K562 (cell line): ENCODE measurements at regions not wholly inside any gene's neighbourhood (a gene's known extent, or its start where the extent isn't known, plus 50 kb on each side); places are given as distances from the start of the nearest gene placed in this dataset.

Source experiments
- ATAC-seq: fragments of 200-7000 bp; cut with Tn5 transposase; 3 replicates; pipeline ENCODE4 v1.9.1; 2020; ENCODE audit warnings: moderate library complexity
- BruUV-seq: library from RNA; stranded (reverse); fragments of 400-500 nt; replicated peaks from 2 replicates; lab custom pipeline; 2021; lab: Mats Ljungman, UMichigan
- CTCF ChIA-PET: fragments of 300-600 bp; formaldehyde crosslinking; extraction: SDS; loops from one replicate; lab custom pipeline; 2021; ENCODE audit warnings: low intra/inter-chr PET ratio; lab: Yijun Ruan, JAX
- POLR2A ChIA-PET: fragments of 300-600, 350-650 bp; sonication (Branson Sonifier 250); formaldehyde crosslinking; extraction: SDS; loops from one replicate; lab custom pipeline; 2021; ENCODE audit warnings: antibody characterized with exemption, inconsistent platforms; lab: Yijun Ruan, JAX
- DNase-seq, 4 experiments: peaks; one replicate each; pipeline versions ENCODE4 v3.0.0 to v3.0.0-alpha.2; 2011 to 2018; ENCODE audit warnings: low spot score in 3 of 4, mixed read lengths in 3 of 4; ENCODE audit errors: extremely low read depth in 1 of 4
- FAIRE-seq: peaks from 2 replicates; lab custom pipeline; 2011; peaks lifted over from hg19 to GRCh38; lab: Jason Lieb, UNC
- H2AFZ ChIP-seq: 2 replicates; pipeline ENCODE4 v1.6.0; 2011; ENCODE audit warnings: low read depth, low read length, control low read depth, inconsistent platforms
- H3K27ac ChIP-seq: fragments of 200-600 bp; 3 replicates; pipeline ENCODE4 v1.8.0; 2011; ENCODE audit warnings: low read depth, mild to moderate bottlenecking, control low read depth, inconsistent platforms, low read length, moderate library complexity, mixed read lengths; ENCODE audit errors: extremely low read depth
- H3K27me3 ChIP-seq, 2 experiments: fragments of 300-600 bp in 1 of 2; 2 replicates in 1 of 2; 3 replicates in 1 of 2; pipeline versions ENCODE4 v1.6.0 to v1.8.0; 2011; ENCODE audit warnings: inconsistent platforms in 2 of 2, low read length in 2 of 2, mild to moderate bottlenecking in 1 of 2, mixed read lengths in 1 of 2, moderate library complexity in 1 of 2; ENCODE audit not compliant: control insufficient read depth in 2 of 2, insufficient read depth in 2 of 2
- H3K36me3 ChIP-seq: fragments of 300-600 bp; 3 replicates; pipeline ENCODE4 v1.8.0; 2011; ENCODE audit warnings: mild to moderate bottlenecking, low read length, inconsistent platforms; ENCODE audit not compliant: control insufficient read depth, insufficient read depth
- H3K4me1 ChIP-seq, 2 experiments: fragments of 200-600 bp in 1 of 2; replicated peaks in 1 of 2; 2 replicates in 1 of 2; 3 replicates in 1 of 2; pipeline versions ENCODE4 v1.5.1 to v1.8.0; 2011; ENCODE audit warnings: inconsistent platforms in 2 of 2, low read length in 2 of 2, mild to moderate bottlenecking in 1 of 2, mixed read lengths in 1 of 2, moderate library complexity in 1 of 2; ENCODE audit not compliant: control insufficient read depth in 2 of 2, insufficient read depth in 2 of 2
- H3K4me2 ChIP-seq: 2 replicates; pipeline ENCODE4 v1.6.1; 2011; ENCODE audit warnings: low read length, control low read depth, inconsistent platforms, mixed read lengths; ENCODE audit not compliant: insufficient read depth
- H3K4me3 ChIP-seq: fragments of 200-600 bp; sonication (generic), shearing (Covaris generic); 2 replicates; pipeline ENCODE4 v1.5.1; 2016; ENCODE audit warnings: control low read depth, inconsistent platforms
- H3K79me2 ChIP-seq: fragments of 200-600 bp; 3 replicates; pipeline ENCODE4 v1.8.0; 2011; ENCODE audit warnings: low read length, inconsistent platforms; ENCODE audit not compliant: control insufficient read depth, insufficient read depth
- H3K9ac ChIP-seq, 2 experiments: 2 replicates each; pipeline versions ENCODE4 v1.6.0 to v1.6.1; 2011; ENCODE audit warnings: low read depth in 2 of 2, low read length in 2 of 2, control low read depth in 1 of 2, inconsistent platforms in 1 of 2, mild to moderate bottlenecking in 1 of 2, mixed read lengths in 1 of 2; ENCODE audit not compliant: insufficient read depth in 1 of 2
- H3K9me1 ChIP-seq: one replicate; pipeline ENCODE4 v1.6.0; 2011; ENCODE audit warnings: inconsistent platforms, mild to moderate bottlenecking, low read length, moderate library complexity; ENCODE audit not compliant: control insufficient read depth, insufficient read depth
- H3K9me3 ChIP-seq: replicated peaks from 2 replicates; pipeline ENCODE4 v1.5.1; 2011; ENCODE audit warnings: low read depth, low read length, inconsistent platforms; ENCODE audit not compliant: control insufficient read depth, insufficient read depth
- H4K20me1 ChIP-seq: replicated peaks from 2 replicates; pipeline ENCODE4 v1.6.1; 2011; ENCODE audit warnings: low read length, inconsistent platforms, mixed read lengths; ENCODE audit not compliant: control insufficient read depth, insufficient read depth
- ERF ChIP-seq: fragments of 450-650 bp; formaldehyde crosslinking; IDR thresholded peaks from 2 replicates; pipeline ENCODE4 v1.4.0; 2020; ENCODE audit warnings: mild to moderate bottlenecking, mixed read lengths
- HMGN3 ChIP-seq: IDR thresholded peaks from 2 replicates; pipeline ENCODE4 v1.6.1; 2011; ENCODE audit warnings: borderline replicate concordance, low read depth, mild to moderate bottlenecking, mixed read lengths, low read length; ENCODE audit not compliant: insufficient read length; ENCODE audit errors: extremely low read depth
- KAT8 ChIP-seq: fragments of 450-650 bp; IDR thresholded peaks from 2 replicates; pipeline ENCODE4 v1.6.1; 2016; ENCODE audit warnings: low read depth, mild to moderate bottlenecking
- LEF1 ChIP-seq: fragments of 450-650 bp; IDR thresholded peaks from 2 replicates; pipeline ENCODE4 v1.6.1; 2016; ENCODE audit warnings: mild to moderate bottlenecking
- MTA1 ChIP-seq: fragments of 450-650 bp; IDR thresholded peaks from 2 replicates; pipeline ENCODE4 v1.6.1; 2017; ENCODE audit warnings: borderline replicate concordance
- NONO ChIP-seq, 2 experiments: fragments of 200-400 bp in 1 of 2; fragments of 450-650 bp in 1 of 2; formaldehyde crosslinking in 1 of 2; IDR thresholded peaks; 2 replicates each; pipeline ENCODE4 v1.6.1; 2017; ENCODE audit warnings: low read depth in 2 of 2, mild to moderate bottlenecking in 2 of 2, moderate library complexity in 2 of 2, low read length in 1 of 2
- NR1H2 ChIP-seq: sonication (generic); formaldehyde crosslinking; IDR thresholded peaks from 2 replicates; pipeline ENCODE4 v1.4.0; 2020; ENCODE audit warnings: mild to moderate bottlenecking, missing genetic modification reagents
- PPARD ChIP-seq: fragments of 250-450 bp; sonication (Bioruptor Pico); IDR thresholded peaks from 2 replicates; pipeline ENCODE4 v1.8.0; 2022; ENCODE audit warnings: inconsistent platforms, mild to moderate bottlenecking, moderate library complexity
- SOX6 ChIP-seq: fragments of 450-650 bp; IDR thresholded peaks from 2 replicates; pipeline ENCODE4 v1.6.1; 2014; ENCODE audit warnings: mild to moderate bottlenecking
- TOE1 ChIP-seq, 2 experiments: fragments of 450-650 bp in 1 of 2; sonication (generic) in 1 of 2; formaldehyde crosslinking in 1 of 2; IDR thresholded peaks; 2 replicates each; pipeline versions ENCODE4 v1.7.1 to v1.8.0; 2016 to 2022; ENCODE audit warnings: borderline replicate concordance in 2 of 2, mild to moderate bottlenecking in 2 of 2, antibody characterized with exemption in 1 of 2, inconsistent platforms in 1 of 2, low read depth in 1 of 2, missing genetic modification reagents in 1 of 2, moderate library complexity in 1 of 2
- U2AF1 ChIP-seq: fragments of 200-400 bp; formaldehyde crosslinking; optimal IDR thresholded peaks from 2 replicates; pipeline ENCODE3; 2017; ENCODE audit warnings: mild to moderate bottlenecking, low read depth, low read length, moderate library complexity
- WGBS: fragments of 100-300 bp; shearing (Covaris generic); methylation state at CpG from one replicate; pipeline ENCODE4 v1.1.6; 2016; ENCODE audit warnings: low coverage, mixed read lengths; ENCODE audit not compliant: insufficient coverage; ENCODE audit errors: missing lambda C conversion rate; 5-methylcytosine and 5-hydroxymethylcytosine counted together
- in situ Hi-C: fragments of 300-500 bp; cut with MboI; formaldehyde crosslinking; loops from 4 replicates; pipeline ENCODE4 v1.15.0; 2018; ENCODE audit warnings: inconsistent platforms, mixed read lengths
- intact Hi-C: fragments of 100-400 bp; cut with micrococcal nuclease; formaldehyde crosslinking; loops from 2 replicates; pipeline ENCODE4 v1.14.2; 2022
- TF ChIP-seq, protein P1 (sequence below): fragments of 450-650 bp; IDR thresholded peaks from 2 replicates; pipeline ENCODE4 v1.6.1; 2016; ENCODE audit warnings: antibody characterized with exemption
- TF ChIP-seq, protein P2 (sequence below): fragments of 150-350 bp; IDR thresholded peaks from 2 replicates; pipeline ENCODE4 v1.6.1; 2014; ENCODE audit warnings: low read depth, mild to moderate bottlenecking, low read length, borderline replicate concordance
- TF ChIP-seq, protein P3 (sequence below): fragments of 250-450 bp; sonication (Bioruptor Pico); IDR thresholded peaks from 2 replicates; pipeline ENCODE4 v1.6.1; 2021; ENCODE audit warnings: mild to moderate bottlenecking
- TF ChIP-seq, protein P4 (sequence below): IDR thresholded peaks from 2 replicates; pipeline ENCODE4 v1.6.1; 2014; ENCODE audit warnings: antibody characterized with exemption

DNA sequence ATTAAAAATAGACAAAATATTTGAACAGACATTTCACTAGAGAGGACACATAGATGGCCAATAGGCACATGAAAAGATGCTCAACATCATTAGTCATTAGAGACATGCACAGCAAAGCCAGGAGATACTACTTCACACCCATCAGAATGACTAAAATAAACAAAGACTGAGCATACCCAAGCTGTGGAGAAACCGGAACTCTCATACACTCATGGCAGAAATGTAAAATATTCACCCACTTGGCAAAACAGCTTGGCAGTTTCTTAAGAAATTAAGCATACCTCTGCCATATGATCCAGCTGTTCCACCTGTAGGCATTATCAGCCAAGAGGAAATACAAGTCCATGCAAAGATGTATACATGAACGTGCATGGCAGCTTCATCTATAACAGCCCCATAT is 213.4 kb downstream of the TSHZ3 start:
- BruUV-seq = no TSS peak
- FAIRE-seq = no peak

More for the DNA sequence above, 213.4 kb downstream of the TSHZ3 start:
- Histone ChIP-seq H3K9ac (no peak overlapping the region), H3K79me2 (no peaks in the 10 kb centered on the region), H4K20me1 (no peaks in the 10 kb centered on the region), H3K9me1 (no peaks in the 10 kb centered on the region), H3K9me3 (no peaks in the 10 kb centered on the region), H3K4me2 (no peak overlapping the region), H3K27ac (no peak overlapping the region), H3K27me3 (no peaks in the 10 kb centered on the region), H3K4me3 (no peak overlapping the region), H2AFZ (no peak overlapping the region), H3K4me1 (no peaks in the 10 kb centered on the region), H3K36me3 (no peaks in the 10 kb centered on the region)
- WGBS = 0% methylated on average over 2 of the region's 2 CpGs
- in situ Hi-C loops = no loop called here
- TF ChIP-seq NR1H2 (CRISPR knock-in tag) = no peak
- TF ChIP-seq, protein P1, sequence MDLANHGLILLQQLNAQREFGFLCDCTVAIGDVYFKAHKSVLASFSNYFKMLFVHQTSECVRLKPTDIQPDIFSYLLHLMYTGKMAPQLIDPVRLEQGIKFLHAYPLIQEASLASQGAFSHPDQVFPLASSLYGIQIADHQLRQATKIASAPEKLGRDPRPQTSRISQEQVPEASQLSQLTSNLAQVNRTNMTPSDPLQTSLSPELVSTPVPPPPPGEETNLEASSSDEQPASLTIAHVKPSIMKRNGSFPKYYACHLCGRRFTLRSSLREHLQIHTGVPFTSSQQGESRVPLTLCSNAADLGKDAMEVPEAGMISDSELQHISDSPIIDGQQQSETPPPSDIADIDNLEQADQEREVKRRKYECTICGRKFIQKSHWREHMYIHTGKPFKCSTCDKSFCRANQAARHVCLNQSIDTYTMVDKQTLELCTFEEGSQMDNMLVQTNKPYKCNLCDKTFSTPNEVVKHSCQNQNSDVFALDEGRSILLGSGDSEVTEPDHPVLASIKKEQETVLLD = no peak
- TF ChIP-seq TOE1 (IDR thresholded peaks at IDR 0.05; ENCODE audit: borderline replicate concordance) = no peak
- TF ChIP-seq TOE1 (CRISPR knock-in tag; IDR thresholded peaks at IDR 0.05; ENCODE audit: borderline replicate concordance, low read depth) = no peak
- TF ChIP-seq, protein P2, sequence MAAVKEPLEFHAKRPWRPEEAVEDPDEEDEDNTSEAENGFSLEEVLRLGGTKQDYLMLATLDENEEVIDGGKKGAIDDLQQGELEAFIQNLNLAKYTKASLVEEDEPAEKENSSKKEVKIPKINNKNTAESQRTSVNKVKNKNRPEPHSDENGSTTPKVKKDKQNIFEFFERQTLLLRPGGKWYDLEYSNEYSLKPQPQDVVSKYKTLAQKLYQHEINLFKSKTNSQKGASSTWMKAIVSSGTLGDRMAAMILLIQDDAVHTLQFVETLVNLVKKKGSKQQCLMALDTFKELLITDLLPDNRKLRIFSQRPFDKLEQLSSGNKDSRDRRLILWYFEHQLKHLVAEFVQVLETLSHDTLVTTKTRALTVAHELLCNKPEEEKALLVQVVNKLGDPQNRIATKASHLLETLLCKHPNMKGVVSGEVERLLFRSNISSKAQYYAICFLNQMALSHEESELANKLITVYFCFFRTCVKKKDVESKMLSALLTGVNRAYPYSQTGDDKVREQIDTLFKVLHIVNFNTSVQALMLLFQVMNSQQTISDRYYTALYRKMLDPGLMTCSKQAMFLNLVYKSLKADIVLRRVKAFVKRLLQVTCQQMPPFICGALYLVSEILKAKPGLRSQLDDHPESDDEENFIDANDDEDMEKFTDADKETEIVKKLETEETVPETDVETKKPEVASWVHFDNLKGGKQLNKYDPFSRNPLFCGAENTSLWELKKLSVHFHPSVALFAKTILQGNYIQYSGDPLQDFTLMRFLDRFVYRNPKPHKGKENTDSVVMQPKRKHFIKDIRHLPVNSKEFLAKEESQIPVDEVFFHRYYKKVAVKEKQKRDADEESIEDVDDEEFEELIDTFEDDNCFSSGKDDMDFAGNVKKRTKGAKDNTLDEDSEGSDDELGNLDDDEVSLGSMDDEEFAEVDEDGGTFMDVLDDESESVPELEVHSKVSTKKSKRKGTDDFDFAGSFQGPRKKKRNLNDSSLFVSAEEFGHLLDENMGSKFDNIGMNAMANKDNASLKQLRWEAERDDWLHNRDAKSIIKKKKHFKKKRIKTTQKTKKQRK = no peak
- no peak for TF ChIP-seq MTA1
- TF ChIP-seq NONO (IDR thresholded peaks at IDR 0.05; ENCODE audit: low read depth in 2 of 2, low read length in 1 of 2) = no peak
- no peak for TF ChIP-seq PPARD (CRISPR knock-in tag)
- no peak for TF ChIP-seq ERF (CRISPR knock-in tag)
- TF ChIP-seq, protein P3, sequence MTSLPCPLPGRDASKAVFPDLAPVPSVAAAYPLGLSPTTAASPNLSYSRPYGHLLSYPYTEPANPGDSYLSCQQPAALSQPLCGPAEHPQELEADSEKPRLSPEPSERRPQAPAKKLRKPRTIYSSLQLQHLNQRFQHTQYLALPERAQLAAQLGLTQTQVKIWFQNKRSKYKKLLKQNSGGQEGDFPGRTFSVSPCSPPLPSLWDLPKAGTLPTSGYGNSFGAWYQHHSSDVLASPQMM = no peak
- no peak for TF ChIP-seq LEF1
- no peak for TF ChIP-seq SOX6
- TF ChIP-seq U2AF1 = no peak
- no peak for TF ChIP-seq KAT8
- no peak for TF ChIP-seq HMGN3
- TF ChIP-seq, protein P4, sequence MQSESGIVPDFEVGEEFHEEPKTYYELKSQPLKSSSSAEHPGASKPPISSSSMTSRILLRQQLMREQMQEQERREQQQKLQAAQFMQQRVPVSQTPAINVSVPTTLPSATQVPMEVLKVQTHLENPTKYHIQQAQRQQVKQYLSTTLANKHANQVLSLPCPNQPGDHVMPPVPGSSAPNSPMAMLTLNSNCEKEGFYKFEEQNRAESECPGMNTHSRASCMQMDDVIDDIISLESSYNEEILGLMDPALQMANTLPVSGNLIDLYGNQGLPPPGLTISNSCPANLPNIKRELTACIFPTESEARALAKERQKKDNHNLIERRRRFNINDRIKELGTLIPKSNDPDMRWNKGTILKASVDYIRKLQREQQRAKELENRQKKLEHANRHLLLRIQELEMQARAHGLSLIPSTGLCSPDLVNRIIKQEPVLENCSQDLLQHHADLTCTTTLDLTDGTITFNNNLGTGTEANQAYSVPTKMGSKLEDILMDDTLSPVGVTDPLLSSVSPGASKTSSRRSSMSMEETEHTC = no peak
- POLR2A ChIA-PET = interaction anchor here (0.7 to 1.1 kb wide), 2 partner anchors 9 to 10 kb away, joined by 3 read pairs; no protein-coding TSS in a partner anchor
- ATAC-seq (no peak), DNase-seq (no peak)
- intact Hi-C loops = no loop called here
- CTCF ChIA-PET = no interaction called here
